Gastrocnemius medialis (tissue), 4 donors: ENCODE measurements at regions not wholly inside any gene's neighbourhood (a gene's known extent, or its start where the extent isn't known, plus 50 kb on each side); places are given as distances from the start of the nearest gene placed in this dataset.

Experiments used
- POLR2A ChIP-seq, 2 donors: fragments of 450-650 bp; IDR thresholded peaks; one replicate each; pipeline ENCODE4 v1.6.1; 2017; ENCODE audit warnings: antibody characterized with exemption in 2 of 2, mild to moderate bottlenecking in 2 of 2, moderate library complexity in 2 of 2
- TF ChIP-seq, protein P1 (sequence below), 5 experiments: fragments of 450-650 bp in 3 of 5; fragments of 200-600 bp in 2 of 5; sonication (generic) in 2 of 5; IDR thresholded peaks in 4 of 5; conservative IDR thresholded peaks in 1 of 5; 1 replicate in 4 of 5; 2 replicates in 1 of 5; pipeline ENCODE4 v1.5.1; 2016 to 2019; ENCODE audit warnings: antibody characterized with exemption in 5 of 5, mild to moderate bottlenecking in 3 of 5, moderate library complexity in 3 of 5

DNA sequence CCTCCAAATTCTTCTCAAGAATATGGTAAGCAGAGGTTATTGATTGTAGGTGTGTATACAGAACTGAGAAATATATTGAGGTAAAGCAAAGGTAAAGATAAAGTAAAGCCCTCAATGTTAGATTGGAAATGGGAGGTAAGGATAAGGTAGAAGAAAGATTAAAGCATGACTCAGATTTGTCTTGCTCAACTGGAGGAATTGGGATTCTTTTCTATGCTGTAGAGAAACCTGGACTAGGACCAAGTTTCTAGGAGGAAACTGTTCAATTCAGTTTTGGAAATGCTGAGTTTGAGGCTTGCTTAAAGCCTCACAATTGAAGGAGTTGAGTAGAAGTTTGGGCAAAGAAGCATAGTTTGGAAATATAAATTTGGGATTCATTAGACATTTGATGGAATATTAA, 634.0 kb upstream of the PTCHD4 start:
- TF ChIP-seq, protein P1, sequence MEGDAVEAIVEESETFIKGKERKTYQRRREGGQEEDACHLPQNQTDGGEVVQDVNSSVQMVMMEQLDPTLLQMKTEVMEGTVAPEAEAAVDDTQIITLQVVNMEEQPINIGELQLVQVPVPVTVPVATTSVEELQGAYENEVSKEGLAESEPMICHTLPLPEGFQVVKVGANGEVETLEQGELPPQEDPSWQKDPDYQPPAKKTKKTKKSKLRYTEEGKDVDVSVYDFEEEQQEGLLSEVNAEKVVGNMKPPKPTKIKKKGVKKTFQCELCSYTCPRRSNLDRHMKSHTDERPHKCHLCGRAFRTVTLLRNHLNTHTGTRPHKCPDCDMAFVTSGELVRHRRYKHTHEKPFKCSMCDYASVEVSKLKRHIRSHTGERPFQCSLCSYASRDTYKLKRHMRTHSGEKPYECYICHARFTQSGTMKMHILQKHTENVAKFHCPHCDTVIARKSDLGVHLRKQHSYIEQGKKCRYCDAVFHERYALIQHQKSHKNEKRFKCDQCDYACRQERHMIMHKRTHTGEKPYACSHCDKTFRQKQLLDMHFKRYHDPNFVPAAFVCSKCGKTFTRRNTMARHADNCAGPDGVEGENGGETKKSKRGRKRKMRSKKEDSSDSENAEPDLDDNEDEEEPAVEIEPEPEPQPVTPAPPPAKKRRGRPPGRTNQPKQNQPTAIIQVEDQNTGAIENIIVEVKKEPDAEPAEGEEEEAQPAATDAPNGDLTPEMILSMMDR (IDR thresholded peaks at IDR 0.05 in 4 of 5, conservative IDR thresholded peaks at IDR 0.05 in 1 of 5): no peak
- no peak for TF ChIP-seq POLR2A (IDR thresholded peaks at IDR 0.05)
